ENCODE measurements at regions not wholly inside any gene's neighbourhood (a gene's known extent, or its start where the extent isn't known, plus 50 kb on each side); places are given as distances from the start of the nearest gene placed in this dataset.

DNA sequence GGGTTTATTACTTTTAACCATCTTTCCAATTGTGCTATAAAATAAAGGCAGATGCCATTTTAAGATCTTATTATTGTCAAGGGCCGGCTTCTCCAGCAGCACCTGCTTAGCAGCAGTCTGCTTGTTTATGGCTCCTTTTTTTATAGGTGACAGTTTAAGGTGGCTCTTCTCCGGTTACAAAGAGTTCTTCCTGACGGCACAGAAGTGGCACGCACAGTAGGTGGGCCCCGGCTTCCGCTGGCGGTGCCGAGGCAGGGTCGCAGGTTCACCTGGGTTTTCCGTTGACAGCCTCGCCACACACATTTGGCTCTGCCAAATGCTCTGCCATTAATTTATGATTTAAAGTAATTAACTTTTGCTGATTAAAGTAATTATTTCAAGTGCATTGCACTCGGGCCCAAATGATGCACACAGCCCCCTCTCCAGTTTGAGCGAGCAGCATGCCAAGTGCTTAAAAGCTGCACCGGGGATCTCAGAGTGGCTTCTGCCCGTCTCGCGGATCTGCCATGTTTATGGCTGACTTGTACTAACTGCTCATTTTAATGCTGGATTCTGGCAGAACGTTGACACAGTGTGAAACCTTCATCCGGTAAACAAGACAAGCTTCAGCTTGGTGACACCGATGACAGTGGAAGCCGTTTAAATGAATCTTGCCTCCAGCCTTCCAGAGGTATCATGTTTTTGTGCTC is 355.1 kb upstream of the MKI67 start:
- no peak overlapping the region for H3K4me3 ChIP-seq (ENCODE audit: low read length)
- H3K27ac ChIP-seq (ENCODE audit: low read depth, low read length) = no peak overlapping the region
- H3K9ac ChIP-seq (ENCODE audit: low read depth, low read length) = no peak overlapping the region
- no peaks in the 10 kb centered on the region for H3K27me3 ChIP-seq (ENCODE audit: insufficient read depth, low read length)
- WGBS = 79% methylated on average over 21 of the region's 21 CpGs
- no peaks in the 10 kb centered on the region for H3K4me1 ChIP-seq (ENCODE audit: insufficient read depth, low read length)
- no peaks in the 10 kb centered on the region for H3K9me3 ChIP-seq (ENCODE audit: insufficient read depth, low read depth, low read length)
- H3K36me3 ChIP-seq (ENCODE audit: insufficient read depth, low read length) = no peaks in the 10 kb centered on the region

DNA sequence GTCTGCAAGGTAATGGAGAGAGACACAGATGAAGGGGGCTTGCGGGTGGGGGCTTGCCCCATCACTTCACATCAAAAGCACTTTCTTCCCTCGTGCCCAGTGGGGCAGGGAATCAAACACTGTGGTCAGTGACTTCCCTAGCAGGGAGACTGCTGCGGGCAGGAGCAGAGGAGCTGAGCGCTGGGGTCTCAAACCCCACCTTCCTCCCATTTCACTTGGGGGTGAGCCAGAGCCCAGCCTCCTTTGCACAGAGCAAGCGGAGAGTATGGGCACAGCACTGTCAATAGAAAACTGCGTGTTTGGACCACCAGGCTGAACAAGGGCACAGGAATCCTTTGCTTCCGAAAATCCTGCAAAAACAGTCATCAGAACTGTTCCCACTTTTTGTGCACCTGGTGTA is 355.8 kb upstream of the MKI67 start:
- 95% methylated on average over 7 of the region's 7 CpGs for WGBS
- H3K4me1 ChIP-seq (ENCODE audit: insufficient read depth, low read length) = no peaks in the 10 kb centered on the region
- no peak overlapping the region for H3K9ac ChIP-seq (ENCODE audit: low read depth, low read length)
- no peak overlapping the region for H3K4me3 ChIP-seq (ENCODE audit: low read length)
- H3K9me3 ChIP-seq (ENCODE audit: insufficient read depth, low read depth, low read length) = no peaks in the 10 kb centered on the region
- no peak overlapping the region for H3K27ac ChIP-seq (ENCODE audit: low read depth, low read length)
- H3K27me3 ChIP-seq (ENCODE audit: insufficient read depth, low read length) = no peaks in the 10 kb centered on the region
- no peaks in the 10 kb centered on the region for H3K36me3 ChIP-seq (ENCODE audit: insufficient read depth, low read length)

GRCh38 chr10:128483216-128483615 is 357.0 kb upstream of the MKI67 start:
- Histone ChIP-seq H3K36me3 (ENCODE audit: insufficient read depth, low read length) (no peaks in the 10 kb centered on the region), H3K27ac (ENCODE audit: low read depth, low read length) (no peak overlapping the region), H3K9ac (ENCODE audit: low read depth, low read length) (no peak overlapping the region), H3K4me3 (ENCODE audit: low read length) (no peak overlapping the region), H3K4me1 (ENCODE audit: insufficient read depth, low read length) (no peaks in the 10 kb centered on the region), H3K9me3 (ENCODE audit: insufficient read depth, low read depth, low read length) (no peaks in the 10 kb centered on the region), H3K27me3 (ENCODE audit: insufficient read depth, low read length) (no peaks in the 10 kb centered on the region)
- WGBS = 95% methylated on average over 16 of the region's 16 CpGs

DNA sequence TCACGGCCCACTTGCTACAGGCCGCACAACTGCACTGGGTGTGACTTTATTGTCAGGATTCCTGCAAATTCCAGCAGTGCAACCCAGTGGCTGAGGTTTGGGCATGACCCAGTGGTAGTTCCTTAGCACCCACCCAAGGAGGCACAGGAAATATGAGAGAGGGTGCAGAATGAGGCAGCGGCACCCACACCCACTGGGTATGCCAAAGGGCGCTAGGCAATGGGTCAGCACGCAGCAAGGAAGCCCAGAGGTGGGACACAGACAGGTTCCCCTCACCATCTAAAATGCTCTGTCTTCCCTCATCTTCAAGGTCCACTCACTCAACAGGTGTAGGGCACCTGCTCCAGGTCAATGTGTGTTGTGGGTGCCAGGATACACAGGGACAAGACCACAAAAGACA is 357.8 kb upstream of the MKI67 start:
- Histone ChIP-seq H3K36me3 (ENCODE audit: insufficient read depth, low read length) (no peaks in the 10 kb centered on the region), H3K27ac (ENCODE audit: low read depth, low read length) (no peak overlapping the region), H3K27me3 (ENCODE audit: insufficient read depth, low read length) (no peaks in the 10 kb centered on the region), H3K4me1 (ENCODE audit: insufficient read depth, low read length) (no peaks in the 10 kb centered on the region), H3K9me3 (ENCODE audit: insufficient read depth, low read depth, low read length) (no peaks in the 10 kb centered on the region), H3K9ac (ENCODE audit: low read depth, low read length) (no peak overlapping the region), H3K4me3 (ENCODE audit: low read length) (no peak overlapping the region)
- WGBS = 100% methylated on average over 5 of the region's 5 CpGs

DNA sequence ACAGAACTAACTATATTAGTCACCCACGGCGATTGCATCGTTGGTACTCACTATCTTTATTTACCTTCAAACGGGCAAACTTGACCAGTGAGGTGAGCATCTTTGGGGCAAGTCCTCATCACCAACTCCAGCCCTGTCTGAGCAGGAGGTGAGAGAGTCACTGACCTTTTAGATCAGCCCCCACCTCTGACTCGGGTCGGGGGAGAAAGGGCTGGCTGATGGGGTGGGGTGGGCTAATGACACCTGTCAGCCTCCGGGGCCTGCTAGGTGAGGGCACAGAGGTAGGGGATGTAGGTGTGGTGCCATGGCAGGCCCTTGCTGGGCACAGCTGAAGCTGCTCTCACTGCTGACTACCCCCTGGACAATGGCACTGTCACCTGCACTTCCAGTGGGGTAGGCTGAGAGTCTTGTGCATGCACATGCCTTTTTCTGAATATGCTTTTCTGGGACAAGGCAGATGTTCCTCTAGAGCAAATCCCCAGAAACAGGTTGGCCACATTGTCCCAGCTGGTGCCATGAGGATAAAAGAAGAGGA is 359.5 kb upstream of the MKI67 start:
- no peak overlapping the region for H3K27ac ChIP-seq (ENCODE audit: low read depth, low read length)
- H3K4me1 ChIP-seq (ENCODE audit: insufficient read depth, low read length) = no peaks in the 10 kb centered on the region
- WGBS = 85% methylated on average over 7 of the region's 7 CpGs
- H3K4me3 ChIP-seq (ENCODE audit: low read length) = no peak overlapping the region
- no peaks in the 10 kb centered on the region for H3K36me3 ChIP-seq (ENCODE audit: insufficient read depth, low read length)
- H3K9ac ChIP-seq (ENCODE audit: low read depth, low read length) = no peak overlapping the region
- no peaks in the 10 kb centered on the region for H3K27me3 ChIP-seq (ENCODE audit: insufficient read depth, low read length)
- H3K9me3 ChIP-seq (ENCODE audit: insufficient read depth, low read depth, low read length) = no peaks in the 10 kb centered on the region

- no peak overlapping the region for H3K4me3 ChIP-seq (ENCODE audit: low read length)
- H3K36me3 ChIP-seq (ENCODE audit: insufficient read depth, low read length) = no peaks in the 10 kb centered on the region
- no peaks in the 10 kb centered on the region for H3K9me3 ChIP-seq (ENCODE audit: insufficient read depth, low read depth, low read length)
- 90% methylated on average over 16 of the region's 16 CpGs for WGBS
- no peaks in the 10 kb centered on the region for H3K4me1 ChIP-seq (ENCODE audit: insufficient read depth, low read length)
- no peak overlapping the region for H3K27ac ChIP-seq (ENCODE audit: low read depth, low read length)
- H3K9ac ChIP-seq (ENCODE audit: low read depth, low read length) = no peak overlapping the region
- no peaks in the 10 kb centered on the region for H3K27me3 ChIP-seq (ENCODE audit: insufficient read depth, low read length)
Observed at GRCh38 chr10:128487517-128487916, 361.3 kb upstream of the MKI67 start.

DNA sequence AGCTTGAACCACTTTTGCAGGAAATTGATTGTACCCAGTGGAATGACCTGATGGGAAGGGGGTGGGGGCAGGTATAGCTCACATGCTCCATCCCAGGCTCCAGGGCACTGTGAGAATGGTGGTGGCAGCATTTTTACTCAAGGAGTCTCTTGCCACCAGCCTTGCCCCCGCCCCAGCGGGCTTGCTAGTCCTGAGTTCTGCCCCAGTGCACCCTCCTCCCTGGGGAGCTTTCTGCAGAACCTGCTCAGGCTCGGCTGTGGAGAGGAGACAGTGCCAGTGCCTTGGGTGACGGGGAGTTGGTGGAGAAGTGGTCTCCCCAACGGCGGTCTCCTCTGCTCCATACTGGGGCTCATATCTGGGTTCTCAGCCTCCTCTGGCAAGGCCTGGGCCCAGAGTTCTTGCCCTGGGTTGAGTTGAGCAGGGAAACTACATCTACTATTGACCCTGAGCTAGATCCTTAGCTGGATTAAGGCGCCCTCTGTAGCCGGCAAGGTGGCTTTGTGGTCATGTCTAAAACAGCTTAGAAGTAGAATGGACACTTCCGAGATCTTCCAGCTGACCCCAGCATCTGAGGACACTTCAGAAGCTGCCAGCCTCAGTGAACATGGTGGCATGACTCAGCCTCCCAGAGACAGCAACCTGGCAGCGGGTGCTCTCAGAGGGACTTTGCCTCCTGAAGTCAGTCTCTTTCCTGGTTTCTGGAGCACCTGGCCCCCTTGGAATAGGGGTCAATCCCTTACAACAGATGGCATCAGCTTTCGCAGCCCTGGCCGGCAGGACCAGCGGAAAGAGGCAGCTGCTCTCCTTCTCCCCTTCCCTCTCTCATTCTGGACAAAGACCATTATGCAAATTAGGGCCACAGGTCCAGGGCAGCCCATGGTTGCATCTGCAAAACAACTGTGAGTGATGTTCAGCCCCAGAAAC is 363.4 kb upstream of the MKI67 start:
- Histone ChIP-seq H3K4me1 (ENCODE audit: insufficient read depth, low read length) (no peaks in the 10 kb centered on the region), H3K27ac (ENCODE audit: low read depth, low read length) (no peak overlapping the region), H3K36me3 (ENCODE audit: insufficient read depth, low read length) (no peaks in the 10 kb centered on the region), H3K27me3 (ENCODE audit: insufficient read depth, low read length) (no peaks in the 10 kb centered on the region), H3K9me3 (ENCODE audit: insufficient read depth, low read depth, low read length) (no peaks in the 10 kb centered on the region), H3K4me3 (ENCODE audit: low read length) (no peak overlapping the region), H3K9ac (ENCODE audit: low read depth, low read length) (no peak overlapping the region)
- 94% methylated on average over 13 of the region's 13 CpGs for WGBS

DNA sequence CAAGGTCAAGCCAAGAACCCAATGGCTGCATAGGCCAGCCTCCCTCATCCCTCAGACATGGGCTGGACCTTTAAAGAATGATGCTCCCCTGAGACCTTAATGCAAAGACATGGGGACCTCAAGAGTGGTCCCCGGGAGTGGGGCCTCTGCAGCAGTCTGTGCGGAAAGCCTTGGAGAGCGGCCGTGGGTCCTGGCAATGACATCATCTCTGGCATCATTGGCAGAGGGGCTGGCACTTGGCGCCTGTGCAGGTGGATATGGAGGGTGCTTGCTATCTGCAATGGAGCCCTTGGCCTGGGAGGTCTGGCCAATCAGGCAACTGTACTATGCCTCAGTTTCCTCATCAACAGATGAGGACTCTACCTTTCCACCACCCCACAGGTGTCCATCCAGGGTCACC is 365.5 kb upstream of the MKI67 start:
- Histone ChIP-seq H3K9me3 (ENCODE audit: insufficient read depth, low read depth, low read length) (no peaks in the 10 kb centered on the region), H3K4me3 (ENCODE audit: low read length) (no peak overlapping the region), H3K4me1 (ENCODE audit: insufficient read depth, low read length) (no peaks in the 10 kb centered on the region), H3K9ac (ENCODE audit: low read depth, low read length) (no peak overlapping the region), H3K27me3 (ENCODE audit: insufficient read depth, low read length) (no peaks in the 10 kb centered on the region), H3K36me3 (ENCODE audit: insufficient read depth, low read length) (no peaks in the 10 kb centered on the region), H3K27ac (ENCODE audit: low read depth, low read length) (no peak overlapping the region)
- 97% methylated on average over 5 of the region's 5 CpGs for WGBS

DNA sequence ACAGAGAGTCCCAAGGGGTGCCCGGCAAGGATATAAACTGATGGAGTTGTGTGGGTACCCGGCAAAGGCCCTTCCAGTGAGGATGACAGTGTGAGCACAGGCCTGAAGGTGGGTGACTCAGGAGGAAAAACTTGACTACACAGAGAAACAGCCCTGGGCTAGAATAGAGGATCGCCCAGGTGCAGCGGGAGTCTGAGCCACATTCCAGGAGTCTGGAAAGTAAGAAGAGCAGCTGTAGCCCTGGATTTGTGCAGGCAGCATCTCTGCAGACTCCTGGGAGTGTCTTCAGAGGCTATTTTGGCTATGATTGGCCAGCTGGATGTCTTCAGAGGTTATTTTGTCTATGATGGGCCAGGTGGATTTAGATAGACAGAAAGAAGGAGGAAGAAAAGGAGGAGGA is 367.6 kb upstream of the MKI67 start:
- Histone ChIP-seq H3K4me3 (ENCODE audit: low read length) (no peak overlapping the region), H3K36me3 (ENCODE audit: insufficient read depth, low read length) (no peaks in the 10 kb centered on the region), H3K9me3 (ENCODE audit: insufficient read depth, low read depth, low read length) (no peaks in the 10 kb centered on the region), H3K4me1 (ENCODE audit: insufficient read depth, low read length) (no peaks in the 10 kb centered on the region), H3K9ac (ENCODE audit: low read depth, low read length) (no peak overlapping the region), H3K27me3 (ENCODE audit: insufficient read depth, low read length) (no peaks in the 10 kb centered on the region), H3K27ac (ENCODE audit: low read depth, low read length) (no peak overlapping the region)
- 82% methylated on average over 4 of the region's 4 CpGs for WGBS

GRCh38 chr10:128494665-128495064 is 368.4 kb upstream of the MKI67 start:
- H3K9ac ChIP-seq (ENCODE audit: low read depth, low read length) = no peak overlapping the region
- no peaks in the 10 kb centered on the region for H3K9me3 ChIP-seq (ENCODE audit: insufficient read depth, low read depth, low read length)
- H3K4me3 ChIP-seq (ENCODE audit: low read length) = no peak overlapping the region
- H3K4me1 ChIP-seq (ENCODE audit: insufficient read depth, low read length) = no peaks in the 10 kb centered on the region
- H3K27me3 ChIP-seq (ENCODE audit: insufficient read depth, low read length) = no peaks in the 10 kb centered on the region
- no peak overlapping the region for H3K27ac ChIP-seq (ENCODE audit: low read depth, low read length)
- WGBS = 81% methylated on average over 3 of the region's 3 CpGs
- no peaks in the 10 kb centered on the region for H3K36me3 ChIP-seq (ENCODE audit: insufficient read depth, low read length)

- H3K4me3 ChIP-seq (ENCODE audit: low read length) = no peak overlapping the region
- H3K36me3 ChIP-seq (ENCODE audit: insufficient read depth, low read length) = no peaks in the 10 kb centered on the region
- 94% methylated on average over 17 of the region's 17 CpGs for WGBS
- no peaks in the 10 kb centered on the region for H3K4me1 ChIP-seq (ENCODE audit: insufficient read depth, low read length)
- no peak overlapping the region for H3K9ac ChIP-seq (ENCODE audit: low read depth, low read length)
- H3K9me3 ChIP-seq (ENCODE audit: insufficient read depth, low read depth, low read length) = no peaks in the 10 kb centered on the region
- H3K27me3 ChIP-seq (ENCODE audit: insufficient read depth, low read length) = no peaks in the 10 kb centered on the region
- H3K27ac ChIP-seq (ENCODE audit: low read depth, low read length) = no peak overlapping the region
Observed at GRCh38 chr10:128497660-128498377, 371.6 kb upstream of the MKI67 start.
